ENCODE measurements at regions not wholly inside any gene's neighbourhood (a gene's known extent, or its start where the extent isn't known, plus 50 kb on each side); places are given as distances from the start of the nearest gene placed in this dataset.

GRCh38 chr20:61119794-61120410, 132.2 kb upstream of the CDH4 start:
- TF ChIP-seq POLR2AphosphoS5 (IDR thresholded peaks at IDR 0.05; ENCODE audit: low read depth, low read length) (no peak), REST (IDR thresholded peaks at IDR 0.05; ENCODE audit: insufficient read depth in 1 of 2, low read depth in 2 of 2, low read length in 2 of 2) (no peak), TAF1 (IDR thresholded peaks at IDR 0.05; ENCODE audit: borderline replicate concordance, insufficient read depth, low read length) (no peak), FOXP2 (optimal IDR thresholded peaks at IDR 0.05; ENCODE audit: borderline replicate concordance, extremely low read depth, extremely low read length, insufficient read depth) (no peak), SIN3A (IDR thresholded peaks at IDR 0.05; ENCODE audit: borderline replicate concordance, insufficient read depth, low read length) (no peak)

- TF ChIP-seq POLR2AphosphoS5 (IDR thresholded peaks at IDR 0.05; ENCODE audit: low read depth, low read length): no peak
- TF ChIP-seq REST (IDR thresholded peaks at IDR 0.05; ENCODE audit: insufficient read depth in 1 of 2, low read depth in 2 of 2, low read length in 2 of 2): no peak
- no peak for TF ChIP-seq TAF1 (IDR thresholded peaks at IDR 0.05; ENCODE audit: borderline replicate concordance, insufficient read depth, low read length)
- no peak for TF ChIP-seq FOXP2 (optimal IDR thresholded peaks at IDR 0.05; ENCODE audit: borderline replicate concordance, extremely low read depth, extremely low read length, insufficient read depth)
- TF ChIP-seq SIN3A (IDR thresholded peaks at IDR 0.05; ENCODE audit: borderline replicate concordance, insufficient read depth, low read length): no peak
Measured at GRCh38 chr20:61120595-61121515, 131.2 kb upstream of the CDH4 start.

- no peak for TF ChIP-seq FOXP2 (optimal IDR thresholded peaks at IDR 0.05; ENCODE audit: borderline replicate concordance, extremely low read depth, extremely low read length, insufficient read depth)
- TF ChIP-seq POLR2AphosphoS5 (IDR thresholded peaks at IDR 0.05; ENCODE audit: low read depth, low read length): no peak
- no peak for TF ChIP-seq SIN3A (IDR thresholded peaks at IDR 0.05; ENCODE audit: borderline replicate concordance, insufficient read depth, low read length)
- no peak for TF ChIP-seq REST (IDR thresholded peaks at IDR 0.05; ENCODE audit: insufficient read depth in 1 of 2, low read depth in 2 of 2, low read length in 2 of 2)
- no peak for TF ChIP-seq TAF1 (IDR thresholded peaks at IDR 0.05; ENCODE audit: borderline replicate concordance, insufficient read depth, low read length)
Measured at GRCh38 chr20:61121661-61122060, 130.4 kb upstream of the CDH4 start.

- TF ChIP-seq FOXP2 (optimal IDR thresholded peaks at IDR 0.05; ENCODE audit: borderline replicate concordance, extremely low read depth, extremely low read length, insufficient read depth) (no peak), REST (IDR thresholded peaks at IDR 0.05; ENCODE audit: insufficient read depth in 1 of 2, low read depth in 2 of 2, low read length in 2 of 2) (no peak), TAF1 (IDR thresholded peaks at IDR 0.05; ENCODE audit: borderline replicate concordance, insufficient read depth, low read length) (no peak), POLR2AphosphoS5 (IDR thresholded peaks at IDR 0.05; ENCODE audit: low read depth, low read length) (no peak)
Measured at GRCh38 chr20:61123286-61123685, 128.8 kb upstream of the CDH4 start.

All from PFSK-1 (cell line).